HCT116 (cell line): ENCODE measurements at regions not wholly inside any gene's neighbourhood (a gene's known extent, or its start where the extent isn't known, plus 50 kb on each side); places are given as distances from the start of the nearest gene placed in this dataset.

Experiments
- ATAC-seq: fragments of 200-7000 bp; cut with Tn5 transposase; 2 replicates; pipeline ENCODE4 v1.9.1; 2020; ENCODE audit warnings: mild to moderate bottlenecking, moderate library complexity
- BruUV-seq: library from RNA; stranded (reverse); fragments of 400-500 nt; replicated peaks from 2 replicates; lab custom pipeline; 2021; lab: Mats Ljungman, UMichigan
- CTCF ChIA-PET: fragments of 300-600 bp; sonication (Branson Sonifier 250); formaldehyde crosslinking; loops from one replicate; lab custom pipeline; 2021; ENCODE audit warnings: antibody characterized with exemption; lab: Charles Lee
- POLR2A ChIA-PET: fragments of 300-600, 350-600 bp; sonication (Branson Sonifier 250); formaldehyde crosslinking; loops from one replicate; lab custom pipeline; 2021; ENCODE audit warnings: antibody characterized with exemption; lab: Charles Lee
- RAD21 ChIA-PET, 2 experiments: fragments of 300-600 bp; sonication (Branson Sonifier 250); formaldehyde crosslinking; loops; one replicate each; lab custom pipeline; 2023; ENCODE audit warnings: low total read pairs in 2 of 2; ENCODE audit not compliant: uncharacterized antibody in 2 of 2, unreplicated experiment in 2 of 2, low non-redundant PET in 1 of 2; lab: Charles Lee
- DNase-seq: peaks from one replicate; pipeline ENCODE4 v3.0.0-alpha.2; 2010; ENCODE audit warnings: low read depth, low spot score
- H2AFZ ChIP-seq: fragments of 200-600 bp; shearing (Covaris generic), sonication (generic); 2 replicates; pipeline ENCODE4 v1.6.1; 2017; ENCODE audit warnings: low read depth, mixed run types, mixed read lengths, antibody characterized with exemption, low read length; ENCODE audit not compliant: poor library complexity, severe bottlenecking
- H3K27ac ChIP-seq: 2 replicates; pipeline ENCODE4 v1.5.1; 2012; ENCODE audit warnings: low read depth, low read length
- H3K27me3 ChIP-seq: fragments of 200-600 bp; sonication (generic); 2 replicates; pipeline ENCODE4 v1.6.1; 2016; ENCODE audit warnings: mixed run types, low read length, mixed read lengths; ENCODE audit not compliant: insufficient read depth
- H3K36me3 ChIP-seq, 2 experiments: fragments of 200-500 bp in 1 of 2; fragments of 200-600 bp in 1 of 2; sonication (Bioruptor generic) in 1 of 2; sonication (generic) in 1 of 2; 2 replicates each; pipeline versions ENCODE4 v1.5.1 to v1.6.1; 2014 to 2016; ENCODE audit warnings: low read length in 2 of 2, inconsistent platforms in 1 of 2, mixed read lengths in 1 of 2, mixed run types in 1 of 2; ENCODE audit not compliant: insufficient read depth in 2 of 2, control insufficient read depth in 1 of 2
- H3K4me1 ChIP-seq, 2 experiments: fragments of 200-600 bp in 1 of 2; sonication (generic) in 1 of 2; 2 replicates each; pipeline versions ENCODE4 v1.5.1 to v1.6.1; 2012 to 2017; ENCODE audit warnings: low read length in 2 of 2, inconsistent platforms in 1 of 2, mild to moderate bottlenecking in 1 of 2, mixed read lengths in 1 of 2, mixed run types in 1 of 2, moderate library complexity in 1 of 2; ENCODE audit not compliant: insufficient read depth in 2 of 2, control insufficient read depth in 1 of 2
- H3K4me2 ChIP-seq: fragments of 200-600 bp; sonication (generic); 2 replicates; pipeline ENCODE4 v1.6.1; 2017; ENCODE audit warnings: mixed run types, low read length, mixed read lengths
- H3K4me3 ChIP-seq, 2 experiments: fragments of 200-600 bp in 1 of 2; sonication (generic) in 1 of 2; replicated peaks in 1 of 2; 2 replicates each; pipeline ENCODE4 v1.5.1; 2011 to 2016; ENCODE audit warnings: low read length in 2 of 2, control low read depth in 1 of 2, low read depth in 1 of 2, mild to moderate bottlenecking in 1 of 2, mixed read lengths in 1 of 2, mixed run types in 1 of 2
- H3K79me2 ChIP-seq: fragments of 200-600 bp; sonication (generic); 2 replicates; pipeline ENCODE4 v1.6.1; 2017; ENCODE audit warnings: mild to moderate bottlenecking, mixed run types, low read length, moderate library complexity, mixed read lengths; ENCODE audit not compliant: insufficient read depth
- H3K9ac ChIP-seq: fragments of 200-600 bp; sonication (generic); 2 replicates; pipeline ENCODE4 v1.6.1; 2016; ENCODE audit warnings: low read length, mixed read lengths
- H3K9me2 ChIP-seq: fragments of 200-600 bp; sonication (generic), shearing (Covaris generic); 2 replicates; pipeline ENCODE4 v1.6.1; 2017; ENCODE audit warnings: mixed run types, mild to moderate bottlenecking, moderate library complexity; ENCODE audit not compliant: insufficient read depth
- H3K9me3 ChIP-seq, 2 experiments: fragments of 200-500 bp in 1 of 2; fragments of 200-600 bp in 1 of 2; sonication (Bioruptor generic) in 1 of 2; sonication (generic) in 1 of 2; 2 replicates each; pipeline ENCODE4 v1.6.1; 2014 to 2017; ENCODE audit warnings: low read length in 2 of 2, mixed read lengths in 2 of 2, inconsistent platforms in 1 of 2, low read depth in 1 of 2, mild to moderate bottlenecking in 1 of 2, mixed run types in 1 of 2, moderate library complexity in 1 of 2; ENCODE audit not compliant: control insufficient read depth in 1 of 2, insufficient read depth in 1 of 2
- H4K20me1 ChIP-seq: fragments of 200-600 bp; sonication (generic), shearing (Covaris generic); 2 replicates; pipeline ENCODE4 v1.6.1; 2017; ENCODE audit warnings: mixed run types, mild to moderate bottlenecking, moderate library complexity; ENCODE audit not compliant: insufficient read depth
- CEBPB ChIP-seq: IDR thresholded peaks from 2 replicates; pipeline ENCODE4 v1.6.1; 2012; ENCODE audit warnings: low read depth
- ELF1 ChIP-seq: IDR thresholded peaks from 2 replicates; pipeline ENCODE4 v1.6.1; 2012; ENCODE audit warnings: low read depth, borderline replicate concordance
- EZH2 ChIP-seq: fragments of 200-600 bp; sonication (generic); IDR thresholded peaks from 2 replicates; pipeline ENCODE4 v1.6.1; 2017; ENCODE audit warnings: antibody characterized with exemption, mixed run types
- JUND ChIP-seq: IDR thresholded peaks from 2 replicates; pipeline ENCODE4 v1.6.1; 2012
- MAX ChIP-seq: IDR thresholded peaks from 2 replicates; pipeline ENCODE4 v1.6.1; 2012
- POLR2A ChIP-seq: IDR thresholded peaks from 2 replicates; pipeline ENCODE4 v1.7.0; 2011; ENCODE audit warnings: borderline replicate concordance; ENCODE audit not compliant: insufficient read depth, insufficient read length; ENCODE audit errors: extremely low read depth
- RAD21 ChIP-seq: IDR thresholded peaks from 2 replicates; pipeline ENCODE4 v1.6.1; 2012; ENCODE audit warnings: low read depth, mild to moderate bottlenecking
- SIN3A ChIP-seq: IDR thresholded peaks from 2 replicates; pipeline ENCODE4 v1.6.1; 2012; ENCODE audit warnings: low read depth
- SRF ChIP-seq: IDR thresholded peaks from 2 replicates; pipeline ENCODE4 v1.6.1; 2012; ENCODE audit warnings: low read depth
- TCF7L2 ChIP-seq: IDR thresholded peaks from 2 replicates; pipeline ENCODE4 v1.7.0; 2011; ENCODE audit warnings: borderline replicate concordance, inconsistent platforms; ENCODE audit not compliant: insufficient read depth, insufficient read length; ENCODE audit errors: extremely low read depth
- YY1 ChIP-seq: IDR thresholded peaks from 2 replicates; pipeline ENCODE4 v1.6.1; 2011; ENCODE audit warnings: low read length, low read depth, moderate library complexity, mild to moderate bottlenecking; ENCODE audit not compliant: insufficient replicate concordance; ENCODE audit errors: extremely low read depth
- ZBTB33 ChIP-seq: IDR thresholded peaks from 2 replicates; pipeline ENCODE4 v1.6.1; 2011; ENCODE audit warnings: mild to moderate bottlenecking, low read length, moderate library complexity; ENCODE audit not compliant: insufficient replicate concordance; ENCODE audit errors: extremely low read depth
- ZFX ChIP-seq: fragments of 450-650 bp; IDR thresholded peaks from 2 replicates; pipeline ENCODE4 v1.6.1; 2017
- ZNF274 ChIP-seq: fragments of 200-500 bp; sonication (Bioruptor generic); IDR thresholded peaks from 2 replicates; pipeline ENCODE4 v1.6.1; 2014; ENCODE audit warnings: mild to moderate bottlenecking, low read depth, low read length, inconsistent platforms
- intact Hi-C: fragments of 100-400 bp; cut with micrococcal nuclease; formaldehyde crosslinking; loops from 2 replicates; pipeline ENCODE4 v1.10.0; 2022
- TF ChIP-seq, protein P1 (sequence below), 3 experiments: fragments of 200-600 bp in 1 of 3; sonication (generic) in 1 of 3; IDR thresholded peaks in 2 of 3; conservative IDR thresholded peaks in 1 of 3; 2 replicates each; pipeline ENCODE4 v1.5.1; 2012 to 2017; ENCODE audit warnings: low read depth in 2 of 3, low read length in 2 of 3, antibody characterized with exemption in 1 of 3, borderline replicate concordance in 1 of 3, control low read depth in 1 of 3, mild to moderate bottlenecking in 1 of 3, mixed read lengths in 1 of 3, mixed run types in 1 of 3, moderate library complexity in 1 of 3; ENCODE audit not compliant: insufficient read depth in 1 of 3

DNA sequence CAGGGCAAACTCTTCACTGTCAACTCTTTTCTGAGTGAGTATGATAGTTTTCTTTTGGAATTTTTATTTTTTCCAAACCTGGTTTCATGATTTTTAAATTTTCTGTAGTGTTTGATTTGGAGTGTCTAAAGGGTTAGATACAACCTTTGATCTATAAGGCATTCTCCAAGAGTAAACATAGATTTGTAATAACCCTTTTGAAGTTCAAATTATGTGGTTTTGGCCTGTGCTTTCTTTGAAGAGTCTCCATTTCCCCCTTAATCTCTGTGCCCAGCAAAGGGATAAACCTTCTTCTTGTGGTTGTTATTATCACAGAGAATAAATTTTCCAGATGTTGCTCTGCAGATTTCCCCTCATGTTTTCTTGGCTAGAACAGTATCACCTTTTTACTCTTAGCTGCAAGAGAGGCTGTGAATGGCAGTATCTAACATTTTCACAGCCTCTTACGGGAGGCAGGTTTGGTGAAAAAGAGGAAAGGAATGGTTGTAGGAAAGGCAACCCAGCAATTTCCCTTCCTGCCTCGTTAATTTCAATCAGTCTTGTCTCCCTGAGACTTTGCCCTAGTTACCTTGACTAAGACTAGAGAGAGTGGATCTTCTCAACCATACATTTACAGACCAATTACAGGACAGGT is 83.3 kb upstream of the AKIRIN2 start:
- no peaks in the 10 kb centered on the region for H3K27me3 ChIP-seq
- no TSS peak for BruUV-seq
- ATAC-seq (no peak), DNase-seq (no peak)
- H3K9ac ChIP-seq = no peak overlapping the region
- H3K36me3 ChIP-seq = no peaks in the 10 kb centered on the region
- intact Hi-C loops = no loop called here
- H3K79me2 ChIP-seq = no peaks in the 10 kb centered on the region
- H2AFZ ChIP-seq = no peak overlapping the region
- no peak for TF ChIP-seq YY1
- TF ChIP-seq ZFX = no peak
- no peak for TF ChIP-seq ZBTB33
- no peak for TF ChIP-seq ELF1
- TF ChIP-seq SIN3A = no peak
- no peak for TF ChIP-seq CEBPB
- no peak for TF ChIP-seq RAD21
- no peak for TF ChIP-seq POLR2A
- TF ChIP-seq MAX = no peak
- TF ChIP-seq JUND = no peak
- TF ChIP-seq SRF = no peak
- TF ChIP-seq EZH2 = no peak
- TF ChIP-seq ZNF274 = no peak
- no peak for TF ChIP-seq TCF7L2
- TF ChIP-seq, protein P1, sequence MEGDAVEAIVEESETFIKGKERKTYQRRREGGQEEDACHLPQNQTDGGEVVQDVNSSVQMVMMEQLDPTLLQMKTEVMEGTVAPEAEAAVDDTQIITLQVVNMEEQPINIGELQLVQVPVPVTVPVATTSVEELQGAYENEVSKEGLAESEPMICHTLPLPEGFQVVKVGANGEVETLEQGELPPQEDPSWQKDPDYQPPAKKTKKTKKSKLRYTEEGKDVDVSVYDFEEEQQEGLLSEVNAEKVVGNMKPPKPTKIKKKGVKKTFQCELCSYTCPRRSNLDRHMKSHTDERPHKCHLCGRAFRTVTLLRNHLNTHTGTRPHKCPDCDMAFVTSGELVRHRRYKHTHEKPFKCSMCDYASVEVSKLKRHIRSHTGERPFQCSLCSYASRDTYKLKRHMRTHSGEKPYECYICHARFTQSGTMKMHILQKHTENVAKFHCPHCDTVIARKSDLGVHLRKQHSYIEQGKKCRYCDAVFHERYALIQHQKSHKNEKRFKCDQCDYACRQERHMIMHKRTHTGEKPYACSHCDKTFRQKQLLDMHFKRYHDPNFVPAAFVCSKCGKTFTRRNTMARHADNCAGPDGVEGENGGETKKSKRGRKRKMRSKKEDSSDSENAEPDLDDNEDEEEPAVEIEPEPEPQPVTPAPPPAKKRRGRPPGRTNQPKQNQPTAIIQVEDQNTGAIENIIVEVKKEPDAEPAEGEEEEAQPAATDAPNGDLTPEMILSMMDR (IDR thresholded peaks at IDR 0.05 in 2 of 3, conservative IDR thresholded peaks at IDR 0.05 in 1 of 3; ENCODE audit: borderline replicate concordance in 1 of 3, insufficient read depth in 1 of 3, low read depth in 2 of 3, low read length in 2 of 3) = no peak
- ChIA-PET RAD21 (no interaction called here), CTCF (no interaction called here), POLR2A (no interaction called here)
- no peak overlapping the region for H3K4me3 ChIP-seq
- no peaks in the 10 kb centered on the region for H3K9me3 ChIP-seq
- H3K9me2 ChIP-seq = no peaks in the 10 kb centered on the region
- no peaks in the 10 kb centered on the region for H4K20me1 ChIP-seq
- H3K4me1 ChIP-seq = peaks cover 2 to 13% of the 10 kb centered on the region in 2 experiments; a peak in 2 of 4 replicates
- no peak overlapping the region for H3K27ac ChIP-seq
- H3K4me2 ChIP-seq = no peak overlapping the region
